SK-N-SH (cell line): ENCODE measurements at regions not wholly inside any gene's neighbourhood (a gene's known extent, or its start where the extent isn't known, plus 50 kb on each side); places are given as distances from the start of the nearest gene placed in this dataset.

Source experiments
- CTCF ChIA-PET: fragments of 300-600, 350-600 bp; formaldehyde crosslinking; extraction: SDS; loops from one replicate; lab custom pipeline; 2021; lab: Yijun Ruan, JAX
- POLR2A ChIA-PET: fragments of 350-600 bp; sonication (Branson Sonifier 250); formaldehyde crosslinking; extraction: SDS; loops from one replicate; lab custom pipeline; 2020; ENCODE audit warnings: antibody characterized with exemption, inconsistent platforms; lab: Yijun Ruan, JAX
- DNase-seq: peaks from one replicate; pipeline ENCODE4 v3.0.0; 2012
- H2AFZ ChIP-seq: fragments of 200-600 bp; sonication (generic); 2 replicates; pipeline ENCODE4 v1.8.1; 2016; ENCODE audit warnings: antibody characterized with exemption, mild to moderate bottlenecking, low read depth
- H3F3A ChIP-seq: fragments of 200-600 bp; sonication (generic); replicated peaks from 2 replicates; pipeline ENCODE3; 2016; ENCODE audit warnings: antibody characterized with exemption, mild to moderate bottlenecking; ENCODE audit not compliant: insufficient read depth
- H3K27ac ChIP-seq, 2 experiments: fragments of 200-500 bp in 1 of 2; fragments of 200-600 bp in 1 of 2; sonication (Bioruptor generic) in 1 of 2; sonication (generic), shearing (Covaris generic) in 1 of 2; 2 replicates each; pipeline versions ENCODE4 v1.5.1 to v1.6.1; 2014 to 2016; ENCODE audit warnings: low read depth in 2 of 2, inconsistent platforms in 1 of 2, low read length in 1 of 2, mild to moderate bottlenecking in 1 of 2, mixed read lengths in 1 of 2
- H3K27me3 ChIP-seq: fragments of 200-600 bp; sonication (generic), shearing (Covaris generic); 2 replicates; pipeline ENCODE4 v1.6.1; 2016; ENCODE audit warnings: mixed run types; ENCODE audit not compliant: insufficient read depth
- H3K36me3 ChIP-seq, 2 experiments: fragments of 200-500 bp in 1 of 2; fragments of 200-600 bp in 1 of 2; sonication (Bioruptor generic) in 1 of 2; sonication (generic) in 1 of 2; replicated peaks in 1 of 2; 2 replicates each; pipeline versions ENCODE3 to v1.5.1; 2014 to 2016; ENCODE audit warnings: low read length in 1 of 2, mild to moderate bottlenecking in 1 of 2; ENCODE audit not compliant: insufficient read depth in 2 of 2, control insufficient read depth in 1 of 2
- H3K4me1 ChIP-seq, 2 experiments: fragments of 200-500 bp in 1 of 2; fragments of 200-600 bp in 1 of 2; sonication (Bioruptor generic) in 1 of 2; sonication (generic), shearing (Covaris generic) in 1 of 2; 2 replicates each; pipeline versions ENCODE4 v1.5.1 to v1.6.1; 2014 to 2016; ENCODE audit warnings: low read depth in 1 of 2, low read length in 1 of 2, mixed run types in 1 of 2; ENCODE audit not compliant: insufficient read depth in 2 of 2, control insufficient read depth in 1 of 2
- H3K4me2 ChIP-seq: fragments of 200-600 bp; sonication (generic), shearing (Covaris generic); 2 replicates; pipeline ENCODE4 v1.6.1; 2017; ENCODE audit warnings: mixed run types
- H3K4me3 ChIP-seq, 2 experiments: fragments of 200-500 bp in 1 of 2; fragments of 200-600 bp in 1 of 2; sonication (Bioruptor generic) in 1 of 2; sonication (generic), shearing (Covaris generic) in 1 of 2; 2 replicates each; pipeline versions ENCODE4 v1.5.1 to v1.8.1; 2014 to 2016; ENCODE audit warnings: low read depth in 2 of 2, inconsistent platforms in 1 of 2, low read length in 1 of 2, mild to moderate bottlenecking in 1 of 2, mixed read lengths in 1 of 2, moderate library complexity in 1 of 2
- H3K79me2 ChIP-seq: fragments of 200-600 bp; sonication (generic); 2 replicates; pipeline ENCODE4 v1.8.1; 2017; ENCODE audit warnings: mild to moderate bottlenecking; ENCODE audit not compliant: insufficient read depth
- H3K9ac ChIP-seq: fragments of 200-600 bp; sonication (generic); 2 replicates; pipeline ENCODE4 v1.6.1; 2017; ENCODE audit warnings: mixed run types
- H3K9me2 ChIP-seq: fragments of 200-600 bp; sonication (generic); 2 replicates; pipeline ENCODE4 v1.6.1; 2017; ENCODE audit warnings: mixed run types
- H3K9me3 ChIP-seq: fragments of 200-600 bp; sonication (generic); 2 replicates; pipeline ENCODE4 v1.6.1; 2017; ENCODE audit warnings: mixed run types, mild to moderate bottlenecking, moderate library complexity
- H4K20me1 ChIP-seq: fragments of 200-600 bp; sonication (generic); 2 replicates; pipeline ENCODE4 v1.6.1; 2017; ENCODE audit warnings: mild to moderate bottlenecking, mixed run types; ENCODE audit not compliant: insufficient read depth
- CHD2 ChIP-seq: fragments of 150-350 bp; IDR thresholded peaks from 2 replicates; pipeline ENCODE4 v1.6.1; 2018; ENCODE audit warnings: low read length; ENCODE audit not compliant: partially characterized antibody
- ELF1 ChIP-seq: IDR thresholded peaks from 2 replicates; pipeline ENCODE4 v1.4.0; 2012
- EP300 ChIP-seq, 2 experiments: IDR thresholded peaks; 2 replicates each; pipeline versions ENCODE4 v1.4.0 to v1.6.1; 2012; ENCODE audit warnings: borderline replicate concordance in 1 of 2, low read depth in 1 of 2, low read length in 1 of 2
- EZH2phosphoT487 ChIP-seq: fragments of 200-600 bp; sonication (generic); IDR thresholded peaks from 2 replicates; pipeline ENCODE4 v1.6.1; 2017; ENCODE audit warnings: low read depth, mixed run types, mild to moderate bottlenecking, antibody characterized with exemption, moderate library complexity, borderline replicate concordance
- GABPA ChIP-seq: IDR thresholded peaks from 2 replicates; pipeline ENCODE4 v1.4.0; 2012; ENCODE audit warnings: low read depth, mild to moderate bottlenecking
- GATA2 ChIP-seq: sonication (generic); formaldehyde crosslinking; IDR thresholded peaks from 2 replicates; pipeline ENCODE4 v1.5.0; 2020; ENCODE audit warnings: mild to moderate bottlenecking, missing genetic modification reagents
- JUND ChIP-seq: IDR thresholded peaks from 2 replicates; pipeline ENCODE4 v1.4.0; 2012
- MEF2A ChIP-seq: IDR thresholded peaks from 2 replicates; pipeline ENCODE4 v1.4.0; 2012; ENCODE audit warnings: low read depth, borderline replicate concordance
- MXI1 ChIP-seq: IDR thresholded peaks from 2 replicates; pipeline ENCODE4 v1.6.1; 2012; ENCODE audit warnings: mild to moderate bottlenecking, low read depth, low read length, improper control_type of control experiment
- NFIC ChIP-seq: IDR thresholded peaks from 2 replicates; pipeline ENCODE4 v1.4.0; 2012; ENCODE audit warnings: borderline replicate concordance
- POLR2AphosphoS5 ChIP-seq: IDR thresholded peaks from 2 replicates; pipeline ENCODE4 v1.6.1; 2012; ENCODE audit warnings: low read depth, low read length
- RAD21 ChIP-seq: IDR thresholded peaks from 2 replicates; pipeline ENCODE4 v1.6.1; 2012; ENCODE audit warnings: mild to moderate bottlenecking, low read length
- RFX5 ChIP-seq: IDR thresholded peaks from 2 replicates; pipeline ENCODE4 v1.6.1; 2012; ENCODE audit warnings: mild to moderate bottlenecking, improper control_type of control experiment, low read length
- TCF12 ChIP-seq: IDR thresholded peaks from 2 replicates; pipeline ENCODE4 v1.4.0; 2012
- TEAD4 ChIP-seq: IDR thresholded peaks from 2 replicates; pipeline ENCODE4 v1.4.0; 2012; ENCODE audit warnings: mild to moderate bottlenecking, borderline replicate concordance; ENCODE audit not compliant: insufficient read depth
- YY1 ChIP-seq: IDR thresholded peaks from 2 replicates; pipeline ENCODE4 v1.4.0; 2012; ENCODE audit warnings: low read depth, mild to moderate bottlenecking
- WGBS: methylation state at CpG from one replicate; pipeline ENCODE4 v1.1.6; 2017; ENCODE audit warnings: low lambda C conversion rate; 5-methylcytosine and 5-hydroxymethylcytosine counted together
- TF ChIP-seq, protein P1 (sequence below): IDR thresholded peaks from 2 replicates; pipeline ENCODE4 v1.4.0; 2012; ENCODE audit warnings: low read depth, borderline replicate concordance
- TF ChIP-seq, protein P2 (sequence below): fragments of 150-350 bp; IDR thresholded peaks from 2 replicates; pipeline ENCODE4 v1.6.1; 2016; ENCODE audit warnings: mild to moderate bottlenecking, low read depth, low read length
- TF ChIP-seq, protein P3 (sequence below): IDR thresholded peaks from 2 replicates; pipeline ENCODE4 v1.4.0; 2012; ENCODE audit warnings: low read depth, borderline replicate concordance
- TF ChIP-seq, protein P4 (sequence below): IDR thresholded peaks from 2 replicates; pipeline ENCODE4 v1.4.0; 2012; ENCODE audit warnings: low read depth

DNA sequence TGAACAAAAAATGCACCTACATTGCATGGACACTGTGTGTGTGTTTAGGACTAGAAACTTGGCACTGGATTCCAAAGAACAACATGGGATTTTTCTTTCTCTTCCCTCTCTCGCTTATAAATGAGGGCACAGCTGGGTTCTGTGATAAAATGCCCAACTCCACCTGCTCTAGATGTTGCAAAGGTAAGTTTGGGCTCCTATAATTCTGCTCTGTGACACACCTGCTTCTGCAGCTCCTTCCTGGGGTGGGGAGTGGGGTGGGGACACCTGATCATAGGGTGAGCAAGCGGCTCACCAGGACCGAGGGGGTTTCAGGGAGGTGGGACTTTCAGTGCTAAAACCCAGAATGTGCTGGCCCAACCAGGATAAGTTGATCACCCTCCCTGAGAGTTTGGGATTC is 104.3 kb downstream of the AXIN2 start:
- Histone ChIP-seq H4K20me1 (no peaks in the 10 kb centered on the region), H3K4me2 (no peak overlapping the region), H3K27ac (no peak overlapping the region), H3K4me3 (no peak overlapping the region), H3K27me3 (no peaks in the 10 kb centered on the region; the same call in 1 of the 2 replicates), H3K36me3 (no peaks in the 10 kb centered on the region), H3K9me2 (no peaks in the 10 kb centered on the region), H3K4me1 (no peaks in the 10 kb centered on the region), H3K79me2 (no peaks in the 10 kb centered on the region), H2AFZ (no peak overlapping the region), H3K9me3 (no peaks in the 10 kb centered on the region), H3F3A (no peaks in the 10 kb centered on the region), H3K9ac (no peak overlapping the region)
- 73% methylated on average over 3 of the region's 3 CpGs for WGBS
- POLR2A ChIA-PET: no interaction called here
- CTCF ChIA-PET: interaction anchor here (0.6 to 3.4 kb wide), 8 partner anchors 11 to 707 kb away, joined by 3 to 20 read pairs (median 5); no protein-coding TSS in a partner anchor
- DNase-seq: no peak
- TF ChIP-seq GATA2 (CRISPR knock-in tag): no peak
- no peak for TF ChIP-seq GABPA
- no peak for TF ChIP-seq POLR2AphosphoS5
- TF ChIP-seq RAD21: no peak
- TF ChIP-seq YY1: no peak
- TF ChIP-seq NFIC: no peak
- TF ChIP-seq ELF1: no peak
- no peak for TF ChIP-seq JUND
- TF ChIP-seq, protein P1, sequence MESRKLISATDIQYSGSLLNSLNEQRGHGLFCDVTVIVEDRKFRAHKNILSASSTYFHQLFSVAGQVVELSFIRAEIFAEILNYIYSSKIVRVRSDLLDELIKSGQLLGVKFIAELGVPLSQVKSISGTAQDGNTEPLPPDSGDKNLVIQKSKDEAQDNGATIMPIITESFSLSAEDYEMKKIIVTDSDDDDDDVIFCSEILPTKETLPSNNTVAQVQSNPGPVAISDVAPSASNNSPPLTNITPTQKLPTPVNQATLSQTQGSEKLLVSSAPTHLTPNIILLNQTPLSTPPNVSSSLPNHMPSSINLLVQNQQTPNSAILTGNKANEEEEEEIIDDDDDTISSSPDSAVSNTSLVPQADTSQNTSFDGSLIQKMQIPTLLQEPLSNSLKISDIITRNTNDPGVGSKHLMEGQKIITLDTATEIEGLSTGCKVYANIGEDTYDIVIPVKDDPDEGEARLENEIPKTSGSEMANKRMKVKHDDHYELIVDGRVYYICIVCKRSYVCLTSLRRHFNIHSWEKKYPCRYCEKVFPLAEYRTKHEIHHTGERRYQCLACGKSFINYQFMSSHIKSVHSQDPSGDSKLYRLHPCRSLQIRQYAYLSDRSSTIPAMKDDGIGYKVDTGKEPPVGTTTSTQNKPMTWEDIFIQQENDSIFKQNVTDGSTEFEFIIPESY: no peak
- no peak for TF ChIP-seq CHD2
- no peak for TF ChIP-seq MXI1
- no peak for TF ChIP-seq EZH2phosphoT487
- TF ChIP-seq RFX5: no peak
- TF ChIP-seq, protein P2, sequence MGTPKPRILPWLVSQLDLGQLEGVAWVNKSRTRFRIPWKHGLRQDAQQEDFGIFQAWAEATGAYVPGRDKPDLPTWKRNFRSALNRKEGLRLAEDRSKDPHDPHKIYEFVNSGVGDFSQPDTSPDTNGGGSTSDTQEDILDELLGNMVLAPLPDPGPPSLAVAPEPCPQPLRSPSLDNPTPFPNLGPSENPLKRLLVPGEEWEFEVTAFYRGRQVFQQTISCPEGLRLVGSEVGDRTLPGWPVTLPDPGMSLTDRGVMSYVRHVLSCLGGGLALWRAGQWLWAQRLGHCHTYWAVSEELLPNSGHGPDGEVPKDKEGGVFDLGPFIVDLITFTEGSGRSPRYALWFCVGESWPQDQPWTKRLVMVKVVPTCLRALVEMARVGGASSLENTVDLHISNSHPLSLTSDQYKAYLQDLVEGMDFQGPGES: no peak
- TF ChIP-seq, protein P3, sequence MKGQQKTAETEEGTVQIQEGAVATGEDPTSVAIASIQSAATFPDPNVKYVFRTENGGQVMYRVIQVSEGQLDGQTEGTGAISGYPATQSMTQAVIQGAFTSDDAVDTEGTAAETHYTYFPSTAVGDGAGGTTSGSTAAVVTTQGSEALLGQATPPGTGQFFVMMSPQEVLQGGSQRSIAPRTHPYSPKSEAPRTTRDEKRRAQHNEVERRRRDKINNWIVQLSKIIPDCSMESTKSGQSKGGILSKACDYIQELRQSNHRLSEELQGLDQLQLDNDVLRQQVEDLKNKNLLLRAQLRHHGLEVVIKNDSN: no peak
- TF ChIP-seq, protein P4, sequence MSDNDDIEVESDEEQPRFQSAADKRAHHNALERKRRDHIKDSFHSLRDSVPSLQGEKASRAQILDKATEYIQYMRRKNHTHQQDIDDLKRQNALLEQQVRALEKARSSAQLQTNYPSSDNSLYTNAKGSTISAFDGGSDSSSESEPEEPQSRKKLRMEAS: no peak
- no peak for TF ChIP-seq TEAD4
- TF ChIP-seq MEF2A: no peak
- no peak for TF ChIP-seq TCF12
- TF ChIP-seq EP300 (IDR thresholded peaks at IDR 0.05; ENCODE audit: borderline replicate concordance in 1 of 2, low read depth in 1 of 2, low read length in 1 of 2): no peak
